Upper lobe of left lung (tissue), 6 donors: ENCODE measurements at regions not wholly inside any gene's neighbourhood (a gene's known extent, or its start where the extent isn't known, plus 50 kb on each side); places are given as distances from the start of the nearest gene placed in this dataset.

Experiments
- ATAC-seq, 2 donors: fragments of 200-7000 bp; cut with Tn5 transposase; one replicate each; pipeline ENCODE4 v1.9.1; 2022; ENCODE audit warnings: mild to moderate bottlenecking in 2 of 2, moderate library complexity in 2 of 2; ENCODE audit not compliant: low FRiP score in 2 of 2
- DNase-seq, 2 donors: peaks; one replicate each; pipeline ENCODE4 v3.0.0-alpha.2; 2019 to 2020
- H3K27ac ChIP-seq, 4 donors: fragments of 200-600 bp; sonication (generic); one replicate each; pipeline ENCODE4 v1.5.1; 2016 to 2019
- H3K27me3 ChIP-seq, 4 donors: fragments of 200-600 bp; sonication (generic); one replicate each; pipeline ENCODE4 v1.5.1; 2017 to 2019
- H3K36me3 ChIP-seq, 4 donors: fragments of 200-600 bp; sonication (generic); one replicate each; pipeline ENCODE4 v1.5.1; 2016 to 2019
- H3K4me1 ChIP-seq, 4 donors: fragments of 200-600 bp; sonication (generic); one replicate each; pipeline ENCODE4 v1.5.1; 2018 to 2019
- H3K4me3 ChIP-seq, 4 donors: fragments of 200-600 bp; sonication (generic); one replicate each; pipeline ENCODE4 v1.5.1; 2017 to 2019; ENCODE audit warnings: mild to moderate bottlenecking in 2 of 4, moderate library complexity in 1 of 4
- H3K9me3 ChIP-seq, 4 donors: fragments of 200-600 bp; sonication (generic); one replicate each; pipeline ENCODE4 v1.5.1; 2018 to 2019
- EP300 ChIP-seq, 4 donors: sonication (generic); formaldehyde crosslinking; IDR thresholded peaks; one replicate each; pipeline ENCODE4 v1.5.1; 2017; ENCODE audit warnings: antibody characterized with exemption in 4 of 4, control low read depth in 2 of 4
- POLR2A ChIP-seq, 4 donors: fragments of 450-650 bp; IDR thresholded peaks; one replicate each; pipeline ENCODE4 v1.5.1; 2016 to 2017; ENCODE audit warnings: antibody characterized with exemption in 4 of 4, mild to moderate bottlenecking in 2 of 4
- POLR2AphosphoS5 ChIP-seq, 2 donors: sonication (generic); formaldehyde crosslinking; IDR thresholded peaks; one replicate each; pipeline ENCODE4 v1.5.1; 2017; ENCODE audit warnings: antibody characterized with exemption in 2 of 2
- WGBS, 2 donors: methylation state at CpG; one replicate each; pipeline ENCODE4 v1.1.5; 2017 to 2018; 5-methylcytosine and 5-hydroxymethylcytosine counted together
- TF ChIP-seq, protein P1 (sequence below), 6 experiments: fragments of 450-650 bp in 4 of 6; fragments of 200-600 bp in 2 of 6; sonication (generic) in 2 of 6; IDR thresholded peaks; one replicate each; pipeline ENCODE4 v1.5.1; 2016 to 2019; ENCODE audit warnings: antibody characterized with exemption in 6 of 6
- donor health status: DM: no; HTN: no; CAD: no; lungs with moderate emphysema.
- donor health status: DM: no; HTN: yes; CAD: no; lungs with severe emphysema.

DNA sequence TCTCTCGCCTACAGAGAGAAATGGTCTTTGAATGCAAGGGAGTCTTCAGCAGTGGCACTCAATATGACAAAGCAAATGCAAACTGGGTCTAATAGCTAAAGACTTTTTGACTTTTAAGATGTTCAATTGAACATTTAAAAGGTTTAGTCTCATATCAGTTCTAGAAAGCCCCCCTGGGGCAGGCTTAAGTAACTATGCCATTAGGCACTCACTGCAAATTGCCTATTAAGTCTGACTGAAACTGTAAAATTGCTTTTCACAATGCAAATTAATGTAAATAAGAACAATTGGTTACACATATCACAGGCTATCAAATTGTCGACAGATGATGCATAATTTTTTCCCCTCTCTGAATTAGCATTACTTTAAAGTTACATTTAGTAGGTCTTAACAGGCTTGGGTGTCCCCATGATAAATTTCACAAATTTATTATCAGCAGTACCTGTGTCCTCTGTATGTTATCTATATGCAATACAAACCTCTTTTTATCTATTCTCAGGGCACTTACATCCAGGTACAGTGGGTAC is 329.1 kb downstream of the LRRIQ3 start:
- 80 to 89% methylated on average over 2 of the region's 2 CpGs for WGBS, 2 donors
- Histone ChIP-seq H3K27ac (no peak overlapping the region), H3K36me3 (no peaks in the 10 kb centered on the region), H3K4me1 (no peaks in the 10 kb centered on the region), H3K27me3 (no peaks in the 10 kb centered on the region), H3K4me3 (no peak overlapping the region), H3K9me3 (no peaks in the 10 kb centered on the region)
- DNase-seq (no peak), ATAC-seq (no peak)
- TF ChIP-seq POLR2AphosphoS5 (IDR thresholded peaks at IDR 0.05) (no peak), EP300 (IDR thresholded peaks at IDR 0.05) (no peak), POLR2A (IDR thresholded peaks at IDR 0.05) (no peak)
- TF ChIP-seq, protein P1, sequence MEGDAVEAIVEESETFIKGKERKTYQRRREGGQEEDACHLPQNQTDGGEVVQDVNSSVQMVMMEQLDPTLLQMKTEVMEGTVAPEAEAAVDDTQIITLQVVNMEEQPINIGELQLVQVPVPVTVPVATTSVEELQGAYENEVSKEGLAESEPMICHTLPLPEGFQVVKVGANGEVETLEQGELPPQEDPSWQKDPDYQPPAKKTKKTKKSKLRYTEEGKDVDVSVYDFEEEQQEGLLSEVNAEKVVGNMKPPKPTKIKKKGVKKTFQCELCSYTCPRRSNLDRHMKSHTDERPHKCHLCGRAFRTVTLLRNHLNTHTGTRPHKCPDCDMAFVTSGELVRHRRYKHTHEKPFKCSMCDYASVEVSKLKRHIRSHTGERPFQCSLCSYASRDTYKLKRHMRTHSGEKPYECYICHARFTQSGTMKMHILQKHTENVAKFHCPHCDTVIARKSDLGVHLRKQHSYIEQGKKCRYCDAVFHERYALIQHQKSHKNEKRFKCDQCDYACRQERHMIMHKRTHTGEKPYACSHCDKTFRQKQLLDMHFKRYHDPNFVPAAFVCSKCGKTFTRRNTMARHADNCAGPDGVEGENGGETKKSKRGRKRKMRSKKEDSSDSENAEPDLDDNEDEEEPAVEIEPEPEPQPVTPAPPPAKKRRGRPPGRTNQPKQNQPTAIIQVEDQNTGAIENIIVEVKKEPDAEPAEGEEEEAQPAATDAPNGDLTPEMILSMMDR (IDR thresholded peaks at IDR 0.05): no peak

DNA sequence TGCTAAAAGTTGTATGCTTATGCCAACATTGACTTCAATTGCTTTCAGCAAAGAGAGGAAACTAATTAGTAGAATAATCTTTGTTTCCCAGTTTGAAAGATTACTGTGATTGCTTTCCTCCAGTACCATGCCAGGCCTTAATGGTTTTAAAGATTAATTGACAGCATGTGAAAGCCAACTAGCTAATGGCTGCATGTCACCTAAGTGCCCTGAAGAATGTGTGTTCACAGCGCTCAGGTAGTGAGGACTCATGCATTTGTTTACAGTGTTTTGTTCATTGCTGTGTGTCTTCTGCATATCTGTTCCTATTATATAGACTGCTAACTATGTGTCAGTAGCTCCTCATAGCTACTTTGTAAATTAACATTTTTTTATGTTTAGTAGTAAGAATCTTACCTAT is 335.6 kb downstream of the LRRIQ3 start:
- H3K27me3 ChIP-seq: no peaks in the 10 kb centered on the region
- ATAC-seq (no peak), DNase-seq (no peak)
- TF ChIP-seq, protein P1 (IDR thresholded peaks at IDR 0.05): no peak
- no peak for TF ChIP-seq POLR2A (IDR thresholded peaks at IDR 0.05)
- TF ChIP-seq POLR2AphosphoS5 (IDR thresholded peaks at IDR 0.05): no peak
- no peak for TF ChIP-seq EP300 (IDR thresholded peaks at IDR 0.05)
- no peaks in the 10 kb centered on the region for H3K9me3 ChIP-seq
- no peak overlapping the region for H3K27ac ChIP-seq
- no peaks in the 10 kb centered on the region for H3K36me3 ChIP-seq
- no peaks in the 10 kb centered on the region for H3K4me1 ChIP-seq
- WGBS, 2 donors: 67 to 93% methylated on average over 1 of the region's 1 CpG
- no peak overlapping the region for H3K4me3 ChIP-seq

DNA sequence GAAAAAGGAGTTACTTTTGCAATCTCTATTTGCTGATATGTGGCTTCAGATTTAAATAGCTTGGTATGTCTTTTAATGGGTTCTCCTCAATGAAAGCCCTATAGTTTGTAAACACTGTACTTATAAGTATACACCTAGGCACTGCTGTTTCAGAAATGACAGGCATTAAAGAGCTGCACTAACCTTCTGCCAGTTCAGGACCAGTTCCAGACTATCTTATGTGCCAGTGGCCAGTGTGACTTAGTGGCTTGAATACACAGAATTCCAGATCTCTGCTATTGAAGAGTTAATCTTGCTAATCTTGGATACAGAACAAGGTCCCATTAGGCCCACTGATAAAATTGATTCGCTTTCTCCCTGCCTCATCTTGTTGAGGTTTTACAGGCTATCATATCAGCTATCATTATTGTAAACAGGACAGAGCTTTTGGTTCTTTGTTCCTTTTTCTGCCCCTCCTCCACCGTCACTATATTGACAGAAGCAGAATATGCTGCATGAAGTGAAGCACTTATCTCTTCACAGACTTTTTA is 337.5 kb downstream of the LRRIQ3 start:
- Histone ChIP-seq H3K9me3 (no peaks in the 10 kb centered on the region), H3K27me3 (no peaks in the 10 kb centered on the region), H3K36me3 (no peaks in the 10 kb centered on the region), H3K4me1 (no peaks in the 10 kb centered on the region), H3K4me3 (no peak overlapping the region), H3K27ac (no peak overlapping the region)
- DNase-seq (no peak), ATAC-seq (no peak)
- TF ChIP-seq POLR2A (IDR thresholded peaks at IDR 0.05) (no peak), EP300 (IDR thresholded peaks at IDR 0.05) (no peak), POLR2AphosphoS5 (IDR thresholded peaks at IDR 0.05) (no peak)
- WGBS, 2 donors: 44 to 67% methylated on average over 2 of the region's 2 CpGs

DNA sequence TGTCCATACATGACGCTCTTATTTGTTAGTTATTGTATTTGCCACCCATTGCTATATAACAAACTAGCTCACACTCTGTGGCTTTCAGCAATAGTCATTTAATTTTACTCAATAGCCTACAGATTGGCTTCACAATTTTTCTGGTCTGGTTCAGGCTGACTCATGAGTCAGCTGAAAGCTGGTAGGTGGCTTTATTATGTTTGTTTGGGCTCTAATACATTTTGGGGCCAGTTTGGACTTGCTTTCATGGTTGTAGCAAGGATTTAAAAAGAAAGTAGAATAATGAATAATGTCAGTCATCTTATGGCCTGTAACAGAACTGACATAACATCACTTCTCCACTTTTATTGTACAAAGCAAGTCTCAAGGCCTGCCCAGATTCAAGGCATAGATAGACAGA is 338.7 kb downstream of the LRRIQ3 start:
- Histone ChIP-seq H3K4me3 (no peak overlapping the region), H3K27ac (no peak overlapping the region), H3K9me3 (no peaks in the 10 kb centered on the region), H3K27me3 (no peaks in the 10 kb centered on the region), H3K4me1 (no peaks in the 10 kb centered on the region), H3K36me3 (no peaks in the 10 kb centered on the region)
- WGBS, 2 donors: 89 to 94% methylated on average over 1 of the region's 1 CpG
- DNase-seq (no peak), ATAC-seq (no peak)
- TF ChIP-seq, protein P1 (IDR thresholded peaks at IDR 0.05): no peak
- TF ChIP-seq POLR2AphosphoS5 (IDR thresholded peaks at IDR 0.05) (no peak), EP300 (IDR thresholded peaks at IDR 0.05) (no peak), POLR2A (IDR thresholded peaks at IDR 0.05) (no peak)

DNA sequence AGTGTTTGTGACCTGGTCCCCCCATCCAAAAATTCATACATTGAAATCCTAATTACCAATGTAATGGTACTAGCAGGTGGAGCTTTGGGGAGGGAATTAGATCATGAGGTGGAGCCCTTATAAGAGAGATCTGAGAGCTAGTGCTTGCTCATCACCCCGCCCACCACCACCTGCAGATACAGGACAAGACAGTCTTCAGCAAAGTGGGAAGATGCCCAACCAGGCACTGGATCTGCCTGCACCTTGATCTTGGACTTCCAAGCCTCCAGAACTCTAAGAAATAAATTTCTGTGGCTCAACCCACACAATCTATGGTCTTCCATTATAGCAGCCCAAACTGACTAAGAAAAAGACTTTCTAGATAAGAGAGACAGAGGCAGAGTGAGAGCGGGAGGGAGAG is 343.4 kb downstream of the LRRIQ3 start:
- Histone ChIP-seq H3K4me1 (no peaks in the 10 kb centered on the region), H3K36me3 (no peaks in the 10 kb centered on the region), H3K27ac (no peak overlapping the region), H3K4me3 (no peak overlapping the region), H3K27me3 (no peaks in the 10 kb centered on the region), H3K9me3 (no peaks in the 10 kb centered on the region)
- no peak for ATAC-seq
- 65 to 78% methylated on average over 2 of the region's 2 CpGs for WGBS, 2 donors
- no peak for DNase-seq
- TF ChIP-seq EP300 (IDR thresholded peaks at IDR 0.05): no peak
- TF ChIP-seq, protein P1 (IDR thresholded peaks at IDR 0.05): no peak
